Spleen (tissue), 11 donors: ENCODE measurements at regions not wholly inside any gene's neighbourhood (a gene's known extent, or its start where the extent isn't known, plus 50 kb on each side); places are given as distances from the start of the nearest gene placed in this dataset.

Experiments
- DNase-seq: peaks from one replicate; pipeline ENCODE4 v3.0.0-alpha.2; 2020
- H3K27ac ChIP-seq, 8 donors: fragments of 200-600 bp; sonication (generic) in 7 of 8; 1 replicate in 4 of 8; 2 replicates in 4 of 8; pipeline versions ENCODE4 v1.5.0 to v1.8.0; 2016 to 2021; ENCODE audit warnings: inconsistent platforms in 4 of 8, mild to moderate bottlenecking in 4 of 8, moderate library complexity in 1 of 8
- H3K27me3 ChIP-seq, 7 donors: fragments of 200-600 bp; sonication (generic) in 6 of 7; replicated peaks in 1 of 7; 1 replicate in 4 of 7; 2 replicates in 3 of 7; pipeline versions ENCODE4 v1.5.0 to v1.8.0; 2016 to 2021; ENCODE audit warnings: inconsistent platforms in 3 of 7, mild to moderate bottlenecking in 1 of 7
- H3K36me3 ChIP-seq, 6 donors: fragments of 200-600 bp; sonication (generic) in 5 of 6; 1 replicate in 4 of 6; 2 replicates in 2 of 6; pipeline versions ENCODE4 v1.5.0 to v1.8.0; 2016 to 2021; ENCODE audit warnings: inconsistent platforms in 2 of 6
- H3K4me1 ChIP-seq, 6 donors: fragments of 200-600 bp; sonication (generic) in 5 of 6; 1 replicate in 3 of 6; 2 replicates in 3 of 6; pipeline versions ENCODE4 v1.5.0 to v1.8.0; 2016 to 2021; ENCODE audit warnings: inconsistent platforms in 3 of 6
- H3K4me3 ChIP-seq, 8 donors: fragments of 200-600 bp; sonication (generic) in 7 of 8; 1 replicate in 4 of 8; 2 replicates in 4 of 8; pipeline versions ENCODE4 v1.5.0 to v1.8.0; 2016 to 2021; ENCODE audit warnings: inconsistent platforms in 4 of 8, mild to moderate bottlenecking in 4 of 8, moderate library complexity in 2 of 8
- H3K9me3 ChIP-seq, 8 donors: fragments of 200-600 bp; sonication (generic) in 7 of 8; 1 replicate in 4 of 8; 2 replicates in 4 of 8; pipeline versions ENCODE4 v1.5.0 to v1.8.0; 2016 to 2021; ENCODE audit warnings: inconsistent platforms in 4 of 8
- POLR2A ChIP-seq, 3 donors: fragments of 450-650 bp; IDR thresholded peaks; one replicate each; pipeline ENCODE4 v1.5.1; 2017; ENCODE audit warnings: antibody characterized with exemption in 3 of 3, mild to moderate bottlenecking in 1 of 3
- POLR2AphosphoS5 ChIP-seq, 3 donors: sonication (generic); formaldehyde crosslinking; IDR thresholded peaks; one replicate each; pipeline ENCODE4 v1.5.1; 2017; ENCODE audit warnings: antibody characterized with exemption in 3 of 3
- WGBS, 5 donors: extraction: QIAGEN DNeasy Blood & Tissue Kit in 3 of 5; methylation state at CpG; one replicate each; pipeline versions ENCODE4 v1.1.5 to v1.1.7; 2013 to 2018; 5-methylcytosine and 5-hydroxymethylcytosine counted together
- intact Hi-C: fragments of 100-400 bp; cut with DNase I; formaldehyde crosslinking; loops from one replicate; pipeline ENCODE4 v1.15.0; 2023; ENCODE audit warnings: low total_unique reads
- TF ChIP-seq, protein P1 (sequence below), 11 experiments: fragments of 200-600 bp in 7 of 11; fragments of 450-650 bp in 4 of 11; sonication (generic) in 4 of 11; IDR thresholded peaks in 8 of 11; conservative IDR thresholded peaks in 3 of 11; 1 replicate in 7 of 11; 2 replicates in 4 of 11; pipeline versions ENCODE4 v1.4.0 to v1.8.0; 2016 to 2021; ENCODE audit warnings: antibody characterized with exemption in 11 of 11, inconsistent platforms in 4 of 11, mild to moderate bottlenecking in 1 of 11
- donor health status: healthy with polysubstance abuse.
- donor health status: DM: no; HTN: no; CAD: no; lungs with moderate emphysema.
- donor health status: DM: no; HTN: no; CAD: no.
- donor health status: Bipolar disorder and iron deficiency.
- donor health status: healthy.
- donor health status: DM: no; HTN: no; CAD: no.
- donor health status: DM: yes; HTN: yes; CAD: no.

DNA sequence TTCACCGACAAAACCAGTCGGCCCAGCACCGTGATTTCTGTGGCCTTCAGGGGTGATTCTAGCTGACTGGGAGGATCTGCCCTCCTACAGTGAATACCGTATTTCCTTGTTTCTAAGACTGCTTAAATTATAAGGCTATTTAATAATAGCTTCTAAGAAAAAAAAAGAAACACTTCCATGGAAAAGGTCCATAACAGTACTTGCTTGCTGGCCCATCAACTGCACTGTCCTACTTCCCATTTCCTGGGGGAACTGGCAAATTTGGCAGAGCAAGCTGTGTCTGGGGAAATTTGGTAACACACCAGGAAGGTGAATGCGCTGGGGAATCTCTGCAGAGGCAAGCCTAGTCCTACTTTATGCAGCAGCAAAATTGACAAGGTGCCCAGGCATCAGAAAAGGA lies 214.0 kb downstream of the ZNF326 start:
- H3K9me3 ChIP-seq = no peaks in the 10 kb centered on the region
- H3K4me3 ChIP-seq = no peak overlapping the region
- TF ChIP-seq, protein P1, sequence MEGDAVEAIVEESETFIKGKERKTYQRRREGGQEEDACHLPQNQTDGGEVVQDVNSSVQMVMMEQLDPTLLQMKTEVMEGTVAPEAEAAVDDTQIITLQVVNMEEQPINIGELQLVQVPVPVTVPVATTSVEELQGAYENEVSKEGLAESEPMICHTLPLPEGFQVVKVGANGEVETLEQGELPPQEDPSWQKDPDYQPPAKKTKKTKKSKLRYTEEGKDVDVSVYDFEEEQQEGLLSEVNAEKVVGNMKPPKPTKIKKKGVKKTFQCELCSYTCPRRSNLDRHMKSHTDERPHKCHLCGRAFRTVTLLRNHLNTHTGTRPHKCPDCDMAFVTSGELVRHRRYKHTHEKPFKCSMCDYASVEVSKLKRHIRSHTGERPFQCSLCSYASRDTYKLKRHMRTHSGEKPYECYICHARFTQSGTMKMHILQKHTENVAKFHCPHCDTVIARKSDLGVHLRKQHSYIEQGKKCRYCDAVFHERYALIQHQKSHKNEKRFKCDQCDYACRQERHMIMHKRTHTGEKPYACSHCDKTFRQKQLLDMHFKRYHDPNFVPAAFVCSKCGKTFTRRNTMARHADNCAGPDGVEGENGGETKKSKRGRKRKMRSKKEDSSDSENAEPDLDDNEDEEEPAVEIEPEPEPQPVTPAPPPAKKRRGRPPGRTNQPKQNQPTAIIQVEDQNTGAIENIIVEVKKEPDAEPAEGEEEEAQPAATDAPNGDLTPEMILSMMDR (IDR thresholded peaks at IDR 0.05 in 8 of 11, conservative IDR thresholded peaks at IDR 0.05 in 3 of 11) = no peak
- TF ChIP-seq POLR2AphosphoS5 (IDR thresholded peaks at IDR 0.05) (no peak), POLR2A (IDR thresholded peaks at IDR 0.05) (no peak)
- intact Hi-C loops = no loop called here
- no peaks in the 10 kb centered on the region for H3K4me1 ChIP-seq
- 70 to 82% (median 74%) methylated on average over 5 of the region's 5 CpGs for WGBS, 5 donors
- DNase-seq = no peak
- H3K36me3 ChIP-seq = no peaks in the 10 kb centered on the region
- H3K27ac ChIP-seq = no peak overlapping the region
- no peaks in the 10 kb centered on the region for H3K27me3 ChIP-seq

DNA sequence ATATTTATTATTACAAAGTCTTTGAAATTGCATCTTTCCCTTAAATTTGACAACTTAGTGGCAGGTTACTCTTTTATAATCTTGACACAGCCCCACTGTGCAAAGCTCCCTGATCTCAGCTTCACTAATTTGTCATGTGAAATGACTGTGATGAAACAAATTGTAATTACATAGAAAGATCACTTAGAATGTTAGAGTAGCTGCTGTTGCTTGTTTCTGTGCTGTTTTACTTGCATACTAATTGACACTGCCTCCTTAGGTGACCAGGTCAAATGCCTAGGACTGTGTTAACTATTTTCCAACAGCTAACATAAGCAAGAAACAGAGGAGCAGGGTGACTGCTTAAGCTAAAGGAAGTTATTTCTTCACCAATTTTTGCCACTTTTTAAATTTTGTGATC lies 211.3 kb downstream of the ZNF326 start:
- intact Hi-C loops = no loop called here
- H3K4me1 ChIP-seq = no peaks in the 10 kb centered on the region
- no peak for DNase-seq
- TF ChIP-seq POLR2A (IDR thresholded peaks at IDR 0.05) = no peak
- TF ChIP-seq, protein P1 (IDR thresholded peaks at IDR 0.05 in 8 of 11, conservative IDR thresholded peaks at IDR 0.05 in 3 of 11) = no peak
- no peak for TF ChIP-seq POLR2AphosphoS5 (IDR thresholded peaks at IDR 0.05)
- no peak overlapping the region for H3K4me3 ChIP-seq
- no peaks in the 10 kb centered on the region for H3K9me3 ChIP-seq
- no peak overlapping the region for H3K27ac ChIP-seq
- H3K36me3 ChIP-seq = no peaks in the 10 kb centered on the region
- no peaks in the 10 kb centered on the region for H3K27me3 ChIP-seq

DNA sequence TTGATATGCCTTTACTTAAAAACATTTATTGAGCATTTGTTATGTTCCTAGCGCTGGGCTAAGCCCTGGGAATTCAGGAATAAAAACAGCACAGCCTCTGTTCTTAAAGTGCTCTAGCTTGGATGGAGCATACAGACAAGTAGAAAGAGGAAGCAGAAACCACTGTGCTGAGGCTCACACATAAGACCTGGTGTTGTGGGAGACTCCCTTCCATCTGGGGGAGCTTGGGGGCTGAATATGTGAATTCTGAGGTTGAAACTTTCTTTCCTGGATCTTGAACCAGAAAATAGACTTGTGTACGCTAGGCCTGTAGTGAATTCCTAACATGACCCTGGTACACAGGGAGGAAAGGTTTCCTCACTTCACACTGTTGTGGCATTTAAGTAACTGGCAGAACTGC lies 209.9 kb downstream of the ZNF326 start:
- no peak for TF ChIP-seq POLR2A (IDR thresholded peaks at IDR 0.05)
- no peak for TF ChIP-seq POLR2AphosphoS5 (IDR thresholded peaks at IDR 0.05)
- TF ChIP-seq, protein P1 (IDR thresholded peaks at IDR 0.05 in 8 of 11, conservative IDR thresholded peaks at IDR 0.05 in 3 of 11) = no peak
- intact Hi-C loops = no loop called here
- WGBS, 5 donors = 67 to 79% (median 75%) methylated on average over 2 of the region's 2 CpGs

DNA sequence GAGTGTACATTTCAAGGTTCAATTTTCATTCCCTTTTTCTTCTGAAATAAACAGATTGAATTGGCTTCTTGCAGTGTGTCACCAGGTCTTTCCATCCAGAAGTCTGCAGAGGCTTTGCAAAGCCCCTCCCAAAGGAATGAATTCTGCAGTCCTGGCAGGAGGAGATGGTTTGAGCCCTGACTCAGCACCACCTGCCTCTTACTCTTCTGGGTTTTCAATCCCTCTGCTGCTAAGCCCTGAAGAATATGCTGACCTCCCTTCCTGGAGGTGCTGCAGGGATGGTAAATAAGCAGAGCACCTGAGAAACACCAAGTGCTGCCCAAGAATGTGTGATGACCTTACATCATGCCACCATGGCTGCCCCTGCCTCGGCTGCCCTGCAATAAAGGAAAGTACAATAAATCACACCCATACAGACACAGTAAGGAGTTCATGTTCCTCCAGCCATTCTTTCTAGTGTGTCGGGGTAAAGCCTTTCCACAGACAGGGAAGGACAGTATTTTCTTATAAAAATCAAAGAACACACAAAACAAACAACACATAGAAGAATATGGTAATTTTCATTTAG lies 209.2 kb downstream of the ZNF326 start:
- TF ChIP-seq POLR2AphosphoS5 (IDR thresholded peaks at IDR 0.05) = no peak
- TF ChIP-seq, protein P1 (IDR thresholded peaks at IDR 0.05 in 8 of 11, conservative IDR thresholded peaks at IDR 0.05 in 3 of 11) = no peak
- no peak for TF ChIP-seq POLR2A (IDR thresholded peaks at IDR 0.05)
- no peak for DNase-seq
- no peaks in the 10 kb centered on the region for H3K9me3 ChIP-seq
- H3K36me3 ChIP-seq = no peaks in the 10 kb centered on the region
- H3K27ac ChIP-seq = no peak overlapping the region
- intact Hi-C loops = no loop called here
- no peaks in the 10 kb centered on the region for H3K27me3 ChIP-seq
- no peaks in the 10 kb centered on the region for H3K4me1 ChIP-seq
- H3K4me3 ChIP-seq = no peak overlapping the region
- WGBS, 5 donors = 55 to 66% (median 61%) methylated on average over 2 of the region's 2 CpGs

More for the DNA sequence above, 209.9 kb downstream of the ZNF326 start:
- Histone ChIP-seq H3K27ac (no peak overlapping the region), H3K4me1 (no peaks in the 10 kb centered on the region), H3K27me3 (no peaks in the 10 kb centered on the region), H3K36me3 (no peaks in the 10 kb centered on the region), H3K4me3 (no peak overlapping the region), H3K9me3 (no peaks in the 10 kb centered on the region)
- no peak for DNase-seq
